ENCODE measurements at regions not wholly inside any gene's neighbourhood (a gene's known extent, or its start where the extent isn't known, plus 50 kb on each side); places are given as distances from the start of the nearest gene placed in this dataset.

DNA sequence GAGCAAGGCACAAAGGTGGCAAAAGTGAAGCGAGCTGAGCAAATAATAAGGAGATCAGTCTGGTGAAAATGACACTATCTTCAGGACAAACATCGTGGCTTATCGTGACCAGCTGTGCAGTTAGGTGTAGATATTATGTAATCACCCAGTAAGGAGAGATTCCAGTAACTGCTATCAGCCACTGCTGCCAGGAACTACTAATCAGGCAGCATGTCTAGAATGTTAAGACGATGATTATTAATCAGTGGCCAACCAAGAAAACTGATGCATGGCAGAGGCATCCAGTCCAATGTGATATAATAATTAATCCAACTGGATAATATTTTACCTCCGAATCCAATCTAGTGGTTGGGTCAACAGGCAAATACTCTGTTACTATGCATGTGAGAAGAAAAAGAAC lies 252.7 kb upstream of the ZPLD1 start:
- H3K4me1 Mint-ChIP-seq (ENCODE audit: insufficient read depth, unreplicated experiment) = no peaks in the 10 kb centered on the region
- H3K4me3 Mint-ChIP-seq (ENCODE audit: unreplicated experiment) = no peak overlapping the region
- no peaks in the 10 kb centered on the region for H3K9me3 Mint-ChIP-seq (ENCODE audit: unreplicated experiment)
- no peaks in the 10 kb centered on the region for H3K27me3 Mint-ChIP-seq (ENCODE audit: insufficient read depth, unreplicated experiment)
- CTCF ChIA-PET = interaction anchor here (0.6 to 1.9 kb wide), 3 partner anchors 47 to 475 kb away, joined by 3 to 6 read pairs (median 4); no protein-coding TSS in a partner anchor
- BruUV-seq (replicated peaks) = no TSS peak
- no peak overlapping the region for H3K27ac Mint-ChIP-seq (ENCODE audit: low read depth, unreplicated experiment)
- POLR2A ChIA-PET = interaction anchor here (0.8 to 1.2 kb wide), 2 partner anchors 25 to 52 kb away, joined by 3 to 4 read pairs; no protein-coding TSS in a partner anchor
- TF ChIP-seq, protein P1, sequence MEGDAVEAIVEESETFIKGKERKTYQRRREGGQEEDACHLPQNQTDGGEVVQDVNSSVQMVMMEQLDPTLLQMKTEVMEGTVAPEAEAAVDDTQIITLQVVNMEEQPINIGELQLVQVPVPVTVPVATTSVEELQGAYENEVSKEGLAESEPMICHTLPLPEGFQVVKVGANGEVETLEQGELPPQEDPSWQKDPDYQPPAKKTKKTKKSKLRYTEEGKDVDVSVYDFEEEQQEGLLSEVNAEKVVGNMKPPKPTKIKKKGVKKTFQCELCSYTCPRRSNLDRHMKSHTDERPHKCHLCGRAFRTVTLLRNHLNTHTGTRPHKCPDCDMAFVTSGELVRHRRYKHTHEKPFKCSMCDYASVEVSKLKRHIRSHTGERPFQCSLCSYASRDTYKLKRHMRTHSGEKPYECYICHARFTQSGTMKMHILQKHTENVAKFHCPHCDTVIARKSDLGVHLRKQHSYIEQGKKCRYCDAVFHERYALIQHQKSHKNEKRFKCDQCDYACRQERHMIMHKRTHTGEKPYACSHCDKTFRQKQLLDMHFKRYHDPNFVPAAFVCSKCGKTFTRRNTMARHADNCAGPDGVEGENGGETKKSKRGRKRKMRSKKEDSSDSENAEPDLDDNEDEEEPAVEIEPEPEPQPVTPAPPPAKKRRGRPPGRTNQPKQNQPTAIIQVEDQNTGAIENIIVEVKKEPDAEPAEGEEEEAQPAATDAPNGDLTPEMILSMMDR (IDR thresholded peaks at IDR 0.05; ENCODE audit: unreplicated experiment) = no peak
- no peaks in the 10 kb centered on the region for H3K36me3 Mint-ChIP-seq (ENCODE audit: insufficient read depth, unreplicated experiment)
- intact Hi-C loops (cut with micrococcal nuclease) = no loop called here
- DNase-seq (ENCODE audit: unreplicated experiment) = no peak

DNA sequence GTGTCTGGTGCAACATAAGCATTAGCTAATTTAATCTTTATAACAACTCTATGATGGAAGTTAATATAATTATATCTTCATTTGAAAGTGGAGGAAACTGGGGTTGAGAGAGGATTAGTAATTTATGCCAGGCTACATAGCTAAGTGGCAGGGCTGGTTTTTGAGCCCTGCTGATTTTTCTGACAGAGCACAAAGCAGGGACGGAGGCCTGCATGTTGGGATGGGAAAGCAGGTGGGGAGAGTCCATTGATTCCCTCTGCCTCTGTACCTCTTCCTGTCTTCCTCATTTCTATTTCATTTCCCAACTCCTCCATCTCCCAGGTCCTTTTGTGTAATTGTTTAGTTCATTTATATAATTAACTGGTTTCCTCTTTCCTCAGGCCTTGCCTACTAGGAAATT lies 251.6 kb upstream of the ZPLD1 start:
- Mint-ChIP-seq H3K4me1 (ENCODE audit: insufficient read depth, unreplicated experiment) (no peaks in the 10 kb centered on the region), H3K27ac (ENCODE audit: low read depth, unreplicated experiment) (no peak overlapping the region), H3K4me3 (ENCODE audit: unreplicated experiment) (no peak overlapping the region), H3K9me3 (ENCODE audit: unreplicated experiment) (no peaks in the 10 kb centered on the region), H3K27me3 (ENCODE audit: insufficient read depth, unreplicated experiment) (no peaks in the 10 kb centered on the region), H3K36me3 (ENCODE audit: insufficient read depth, unreplicated experiment) (no peaks in the 10 kb centered on the region)
- POLR2A ChIA-PET = interaction anchor here (0.6 to 0.7 kb wide), 2 partner anchors 12 kb away, joined by 3 read pairs; no protein-coding TSS in a partner anchor
- TF ChIP-seq, protein P1 (IDR thresholded peaks at IDR 0.05; ENCODE audit: unreplicated experiment) = no peak
- CTCF ChIA-PET = interaction anchor here (1.9 kb wide), 1 partner anchor 46 kb away, joined by 6 read pairs; no protein-coding TSS in a partner anchor
- no peak for DNase-seq (ENCODE audit: unreplicated experiment)
- BruUV-seq (replicated peaks) = no TSS peak
- intact Hi-C loops (cut with micrococcal nuclease) = no loop called here

DNA sequence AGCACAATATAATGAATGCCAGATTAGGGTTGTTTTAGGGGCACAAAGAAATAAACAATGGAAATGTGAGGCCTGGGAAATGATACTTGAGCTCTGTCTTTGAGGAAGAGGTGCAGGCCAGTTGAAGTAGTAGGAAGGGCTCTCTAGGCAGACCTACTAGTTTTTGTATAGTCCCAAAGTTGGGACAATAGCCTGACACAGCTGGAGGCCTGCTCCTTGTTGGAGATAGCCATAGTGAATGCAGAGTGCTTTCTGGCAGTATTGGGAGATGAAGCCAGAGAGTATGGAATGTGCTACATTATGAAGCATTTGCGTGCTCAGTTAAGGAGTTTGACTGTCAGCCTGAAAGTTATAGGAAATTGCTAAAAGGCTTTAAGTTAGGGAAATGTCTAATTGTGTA lies 251.2 kb upstream of the ZPLD1 start:
- TF ChIP-seq, protein P1 (IDR thresholded peaks at IDR 0.05; ENCODE audit: unreplicated experiment) = no peak
- Mint-ChIP-seq H3K9me3 (ENCODE audit: unreplicated experiment) (no peaks in the 10 kb centered on the region), H3K27ac (ENCODE audit: low read depth, unreplicated experiment) (no peak overlapping the region), H3K36me3 (ENCODE audit: insufficient read depth, unreplicated experiment) (no peaks in the 10 kb centered on the region), H3K27me3 (ENCODE audit: insufficient read depth, unreplicated experiment) (no peaks in the 10 kb centered on the region), H3K4me1 (ENCODE audit: insufficient read depth, unreplicated experiment) (no peaks in the 10 kb centered on the region), H3K4me3 (ENCODE audit: unreplicated experiment) (no peak overlapping the region)
- ChIA-PET POLR2A (interaction anchor here (0.6 to 0.7 kb wide), 2 partner anchors 11 to 13 kb away, joined by 3 read pairs; no protein-coding TSS in a partner anchor), CTCF (no interaction called here)
- intact Hi-C loops (cut with micrococcal nuclease) = no loop called here
- no TSS peak for BruUV-seq (replicated peaks)
- DNase-seq (ENCODE audit: unreplicated experiment) = no peak

DNA sequence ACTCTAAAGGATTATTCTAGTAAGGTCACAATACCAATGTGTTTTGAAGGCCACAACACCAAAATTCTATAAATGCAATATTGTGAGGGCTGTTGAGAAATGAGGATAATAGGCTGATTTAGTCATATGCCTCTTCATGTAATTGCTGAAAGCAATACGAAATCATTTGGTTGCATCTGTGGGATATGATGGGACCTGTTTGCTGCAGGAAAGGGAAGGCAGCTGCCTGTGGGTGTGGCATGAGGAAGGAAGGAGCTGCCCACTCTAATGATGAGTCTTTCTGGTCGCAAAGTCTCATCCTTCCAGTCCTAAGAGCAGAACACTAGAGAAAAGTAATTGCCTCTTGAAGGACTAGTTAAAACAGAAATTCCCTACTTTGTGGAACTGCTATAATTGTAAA lies 245.3 kb upstream of the ZPLD1 start:
- intact Hi-C loops (cut with micrococcal nuclease) = no loop called here
- Mint-ChIP-seq H3K36me3 (ENCODE audit: insufficient read depth, unreplicated experiment) (no peaks in the 10 kb centered on the region), H3K9me3 (ENCODE audit: unreplicated experiment) (no peaks in the 10 kb centered on the region), H3K4me1 (ENCODE audit: insufficient read depth, unreplicated experiment) (peaks cover 37% of the 10 kb centered on the region), H3K27me3 (ENCODE audit: insufficient read depth, unreplicated experiment) (no peaks in the 10 kb centered on the region), H3K27ac (ENCODE audit: low read depth, unreplicated experiment) (peak overlapping the region; percentile 78), H3K4me3 (ENCODE audit: unreplicated experiment) (peak overlapping the region; percentile 38)
- POLR2A ChIA-PET = interaction anchor here (0.7 to 1.5 kb wide), 4 partner anchors 9 to 340 kb away, joined by 3 to 4 read pairs (median 3); partner anchors contain the start of gene NFKBIZ
- CTCF ChIA-PET = interaction anchor here (0.6 to 1.4 kb wide), 2 partner anchors 35 to 185 kb away, joined by 4 to 7 read pairs; no protein-coding TSS in a partner anchor
- BruUV-seq (replicated peaks) = no TSS peak
- TF ChIP-seq, protein P1 (IDR thresholded peaks at IDR 0.05; ENCODE audit: unreplicated experiment) = no peak
- no peak for DNase-seq (ENCODE audit: unreplicated experiment)
